ENCODE measurements at regions not wholly inside any gene's neighbourhood (a gene's known extent, or its start where the extent isn't known, plus 50 kb on each side); places are given as distances from the start of the nearest gene placed in this dataset.

DNA sequence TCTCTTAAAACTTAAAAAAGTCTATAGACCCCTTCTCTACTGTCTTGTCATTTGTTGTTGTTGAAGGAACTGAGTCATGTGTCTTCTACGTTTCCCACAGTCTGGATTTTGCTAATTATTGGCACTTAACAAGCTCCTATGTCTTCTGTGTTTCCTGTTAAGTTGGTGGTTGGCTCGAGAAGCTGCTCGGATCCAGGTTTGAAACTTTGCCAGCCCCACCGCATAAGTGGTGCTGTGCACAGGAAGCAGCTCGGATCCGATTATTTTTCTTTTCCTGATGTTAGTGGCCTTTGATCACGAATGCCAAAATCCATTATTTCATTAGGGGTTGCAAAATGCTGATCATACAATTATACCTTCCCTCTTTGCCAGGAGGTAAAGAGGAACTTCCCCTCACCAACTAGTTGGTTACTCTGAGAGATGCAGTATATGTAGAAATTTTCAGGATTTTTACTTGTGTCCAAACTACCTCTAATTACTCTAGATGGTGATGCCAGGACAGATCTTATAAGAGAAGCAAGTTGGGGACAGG, 186.5 kb downstream of the NSG2 start:
- TF ChIP-seq, protein P1, sequence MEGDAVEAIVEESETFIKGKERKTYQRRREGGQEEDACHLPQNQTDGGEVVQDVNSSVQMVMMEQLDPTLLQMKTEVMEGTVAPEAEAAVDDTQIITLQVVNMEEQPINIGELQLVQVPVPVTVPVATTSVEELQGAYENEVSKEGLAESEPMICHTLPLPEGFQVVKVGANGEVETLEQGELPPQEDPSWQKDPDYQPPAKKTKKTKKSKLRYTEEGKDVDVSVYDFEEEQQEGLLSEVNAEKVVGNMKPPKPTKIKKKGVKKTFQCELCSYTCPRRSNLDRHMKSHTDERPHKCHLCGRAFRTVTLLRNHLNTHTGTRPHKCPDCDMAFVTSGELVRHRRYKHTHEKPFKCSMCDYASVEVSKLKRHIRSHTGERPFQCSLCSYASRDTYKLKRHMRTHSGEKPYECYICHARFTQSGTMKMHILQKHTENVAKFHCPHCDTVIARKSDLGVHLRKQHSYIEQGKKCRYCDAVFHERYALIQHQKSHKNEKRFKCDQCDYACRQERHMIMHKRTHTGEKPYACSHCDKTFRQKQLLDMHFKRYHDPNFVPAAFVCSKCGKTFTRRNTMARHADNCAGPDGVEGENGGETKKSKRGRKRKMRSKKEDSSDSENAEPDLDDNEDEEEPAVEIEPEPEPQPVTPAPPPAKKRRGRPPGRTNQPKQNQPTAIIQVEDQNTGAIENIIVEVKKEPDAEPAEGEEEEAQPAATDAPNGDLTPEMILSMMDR (IDR thresholded peaks at IDR 0.05; ENCODE audit: extremely low read depth in 1 of 2, insufficient read depth in 1 of 2, low read depth in 1 of 2, low read length in 2 of 2), result no peak
- no peak for TF ChIP-seq POLR2A (IDR thresholded peaks at IDR 0.05; ENCODE audit: low read depth, low read length)
- no peak for TF ChIP-seq EZH2 (IDR thresholded peaks at IDR 0.05; ENCODE audit: borderline replicate concordance, low read depth, low read length, severe bottlenecking)
- TF ChIP-seq, protein P2, sequence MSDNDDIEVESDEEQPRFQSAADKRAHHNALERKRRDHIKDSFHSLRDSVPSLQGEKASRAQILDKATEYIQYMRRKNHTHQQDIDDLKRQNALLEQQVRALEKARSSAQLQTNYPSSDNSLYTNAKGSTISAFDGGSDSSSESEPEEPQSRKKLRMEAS (IDR thresholded peaks at IDR 0.05; ENCODE audit: insufficient read depth, insufficient read length), result no peak
- no peak for TF ChIP-seq GATA2 (IDR thresholded peaks at IDR 0.05; ENCODE audit: insufficient read depth, insufficient read length, low read depth, low read length)
